ENCODE measurements at regions not wholly inside any gene's neighbourhood (a gene's known extent, or its start where the extent isn't known, plus 50 kb on each side); places are given as distances from the start of the nearest gene placed in this dataset.

DNA sequence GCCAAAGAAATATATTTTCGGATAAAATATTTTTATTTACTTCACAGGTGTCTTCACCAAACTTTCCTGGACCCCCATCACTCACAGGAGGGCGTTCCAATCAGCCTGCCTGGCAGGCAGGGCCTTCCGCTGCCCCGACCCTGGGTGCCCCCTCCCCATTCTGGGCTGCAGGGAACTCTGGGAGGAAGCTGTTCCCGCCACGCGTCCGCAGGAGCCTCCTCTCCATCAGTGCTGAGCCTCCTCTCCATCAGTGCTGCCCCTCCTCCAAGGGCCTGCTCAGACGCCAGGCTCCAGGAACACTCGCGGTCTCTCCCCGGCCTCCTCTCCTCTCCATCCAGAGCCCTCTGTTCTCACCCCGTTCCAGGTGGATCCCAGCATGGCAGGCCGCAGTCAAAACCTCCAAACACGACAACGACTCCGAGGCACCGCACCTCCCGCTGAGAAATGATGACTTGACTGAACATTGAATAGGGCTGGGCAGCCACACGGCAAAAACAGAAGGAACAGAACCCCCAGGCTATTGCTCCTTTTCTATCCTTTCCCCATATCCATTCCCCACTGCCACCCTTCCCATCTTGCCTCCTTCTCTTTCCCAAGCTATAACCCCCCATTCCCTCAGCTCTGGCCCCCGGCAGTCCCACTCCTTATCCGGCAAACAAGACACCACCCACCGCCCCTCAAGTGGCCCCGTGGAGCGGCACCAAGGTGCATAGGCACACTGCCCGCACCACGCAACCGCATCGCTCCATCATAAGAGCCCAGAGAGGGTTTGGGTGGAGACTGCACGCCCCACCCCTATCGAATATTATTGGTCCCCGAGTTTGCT, 268.6 kb upstream of the RAB6C start:
- H3K4me1 ChIP-seq (ENCODE audit: insufficient read depth, low read length): peaks cover 14% of the 10 kb centered on the region
- no peaks in the 10 kb centered on the region for H3K27me3 ChIP-seq (ENCODE audit: insufficient read depth, low read length)
- no peaks in the 10 kb centered on the region for H3K9me3 ChIP-seq (ENCODE audit: low read length)
- no peak overlapping the region for H2AFZ ChIP-seq (ENCODE audit: low read depth, low read length)
- no peaks in the 10 kb centered on the region for H3K36me3 ChIP-seq (ENCODE audit: insufficient read depth, low read length)
- no peak overlapping the region for H3K4me3 ChIP-seq (ENCODE audit: low read length)

DNA sequence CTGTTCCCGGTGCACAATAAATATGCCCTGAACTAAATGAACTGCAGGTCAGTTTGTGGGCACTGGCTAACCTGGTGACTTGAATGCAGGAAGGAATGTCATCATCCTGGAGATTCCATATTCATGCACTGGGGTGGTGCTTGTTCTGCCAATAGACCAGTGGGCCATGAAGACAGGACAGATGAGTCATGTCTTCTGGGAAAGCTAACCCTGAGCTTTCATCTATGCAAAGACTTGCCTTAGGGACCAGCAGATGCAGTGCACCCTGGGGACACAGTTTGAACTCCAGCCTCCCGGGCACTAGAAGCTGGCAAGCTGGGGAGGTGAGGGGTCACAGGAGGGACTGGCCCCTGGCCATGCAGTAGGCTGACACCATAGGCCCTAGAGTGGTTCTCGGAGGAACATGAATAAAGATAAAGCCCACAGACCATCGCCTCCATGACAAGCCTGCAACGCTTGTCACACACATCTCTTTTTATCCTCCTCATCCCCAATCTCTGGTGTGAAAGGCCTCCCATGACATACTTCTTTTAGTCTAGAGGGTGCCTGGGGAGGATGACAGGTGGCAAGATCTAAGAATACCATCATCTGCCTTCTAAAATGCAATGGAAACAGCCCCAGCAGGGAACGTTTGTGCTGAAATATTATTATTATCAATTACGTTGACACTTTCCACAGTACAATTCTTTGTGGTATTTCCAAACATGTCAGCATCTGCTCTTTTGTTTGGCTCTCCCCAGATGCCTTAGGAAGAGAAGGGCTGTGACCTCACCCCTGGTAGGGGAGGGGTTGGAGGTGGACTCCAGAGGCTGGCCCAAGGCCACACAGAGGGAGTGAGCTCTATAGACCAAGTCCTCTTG, 267.4 kb upstream of the RAB6C start:
- Histone ChIP-seq H3K36me3 (ENCODE audit: insufficient read depth, low read length) (no peaks in the 10 kb centered on the region), H3K4me3 (ENCODE audit: low read length) (no peak overlapping the region), H3K27me3 (ENCODE audit: insufficient read depth, low read length) (no peaks in the 10 kb centered on the region), H2AFZ (ENCODE audit: low read depth, low read length) (no peak overlapping the region), H3K9me3 (ENCODE audit: low read length) (no peaks in the 10 kb centered on the region), H3K4me1 (ENCODE audit: insufficient read depth, low read length) (peaks cover 14% of the 10 kb centered on the region)

DNA sequence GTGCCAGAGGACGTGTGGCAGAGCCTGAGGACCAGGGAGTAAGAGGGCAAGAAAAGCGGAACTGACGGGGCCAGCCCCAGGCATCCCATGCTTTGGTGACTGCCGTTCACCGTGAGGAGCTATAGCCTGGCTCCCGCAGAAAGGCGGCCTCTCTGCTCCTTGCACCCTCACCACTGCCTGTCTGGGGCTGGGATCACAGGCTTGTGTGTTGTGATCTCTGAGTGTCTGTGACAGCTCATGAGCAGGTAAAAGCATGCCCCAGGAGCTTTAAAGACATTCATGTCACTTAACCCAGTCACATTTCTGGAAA, 266.8 kb upstream of the RAB6C start:
- Histone ChIP-seq H3K36me3 (ENCODE audit: insufficient read depth, low read length) (no peaks in the 10 kb centered on the region), H2AFZ (ENCODE audit: low read depth, low read length) (no peak overlapping the region), H3K9me3 (ENCODE audit: low read length) (no peaks in the 10 kb centered on the region), H3K4me3 (ENCODE audit: low read length) (no peak overlapping the region), H3K4me1 (ENCODE audit: insufficient read depth, low read length) (peaks cover 14% of the 10 kb centered on the region), H3K27me3 (ENCODE audit: insufficient read depth, low read length) (no peaks in the 10 kb centered on the region)

GRCh38 chr2:129713337-129713736, 266.1 kb upstream of the RAB6C start:
- no peaks in the 10 kb centered on the region for H3K36me3 ChIP-seq (ENCODE audit: insufficient read depth, low read length)
- peaks cover 14% of the 10 kb centered on the region for H3K4me1 ChIP-seq (ENCODE audit: insufficient read depth, low read length)
- no peaks in the 10 kb centered on the region for H3K27me3 ChIP-seq (ENCODE audit: insufficient read depth, low read length)

DNA sequence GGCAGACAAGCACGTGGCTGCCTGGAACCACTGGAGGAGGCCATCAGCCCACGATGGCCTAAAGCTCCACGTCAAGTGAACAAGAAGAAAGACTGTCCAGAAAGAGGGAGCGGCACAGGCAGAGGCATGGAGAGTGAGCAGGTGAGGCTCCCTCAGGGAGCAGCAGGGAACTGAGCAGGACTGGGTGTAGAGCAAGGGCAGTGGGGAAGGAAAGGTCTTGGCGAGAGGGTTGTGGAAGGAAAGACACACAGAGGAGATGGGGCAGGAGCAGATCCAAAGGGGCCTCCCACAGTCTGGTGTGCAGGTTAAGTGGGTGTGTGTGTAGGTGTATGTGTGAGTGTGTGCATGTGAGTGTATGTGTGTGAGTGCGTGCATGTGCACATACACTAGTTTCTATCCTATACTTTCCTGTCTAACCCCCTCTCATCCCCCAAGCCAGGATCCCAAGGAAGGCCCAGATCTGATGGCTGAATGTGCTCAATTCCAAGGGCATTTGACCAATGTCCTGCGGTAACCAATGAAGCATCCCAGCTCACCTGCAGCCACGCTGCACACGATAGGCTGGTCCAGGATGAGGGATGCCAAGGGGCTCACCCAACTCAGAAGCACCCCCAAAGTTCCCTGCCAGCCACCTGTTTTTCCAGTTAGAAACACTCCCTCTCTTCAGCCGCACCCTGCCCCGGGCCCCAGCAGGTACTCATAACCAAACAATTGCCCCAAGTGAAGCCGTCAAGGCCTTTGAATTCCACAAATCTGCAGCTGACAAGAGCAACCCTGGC, 262.5 kb upstream of the RAB6C start:
- no peak overlapping the region for H3K4me3 ChIP-seq (ENCODE audit: low read length)

More at GRCh38 chr2:129713337-129713736, 266.1 kb upstream of the RAB6C start:
- Histone ChIP-seq H2AFZ (ENCODE audit: low read depth, low read length) (no peak overlapping the region), H3K9me3 (ENCODE audit: low read length) (no peaks in the 10 kb centered on the region), H3K4me3 (ENCODE audit: low read length) (no peak overlapping the region)

GRCh38 chr2:129717560-129718130, 261.8 kb upstream of the RAB6C start:
- no peak overlapping the region for H2AFZ ChIP-seq (ENCODE audit: low read depth, low read length)
- H3K27me3 ChIP-seq (ENCODE audit: insufficient read depth, low read length): no peaks in the 10 kb centered on the region
- H3K9me3 ChIP-seq (ENCODE audit: low read length): no peaks in the 10 kb centered on the region
- H3K4me3 ChIP-seq (ENCODE audit: low read length): no peak overlapping the region
- no peaks in the 10 kb centered on the region for H3K36me3 ChIP-seq (ENCODE audit: insufficient read depth, low read length)
- H3K4me1 ChIP-seq (ENCODE audit: insufficient read depth, low read length): peaks cover 4% of the 10 kb centered on the region

More for the DNA sequence above, 262.5 kb upstream of the RAB6C start:
- peaks cover 10% of the 10 kb centered on the region for H3K4me1 ChIP-seq (ENCODE audit: insufficient read depth, low read length)
- no peak overlapping the region for H2AFZ ChIP-seq (ENCODE audit: low read depth, low read length)
- H3K36me3 ChIP-seq (ENCODE audit: insufficient read depth, low read length): no peaks in the 10 kb centered on the region
- no peaks in the 10 kb centered on the region for H3K27me3 ChIP-seq (ENCODE audit: insufficient read depth, low read length)
- no peaks in the 10 kb centered on the region for H3K9me3 ChIP-seq (ENCODE audit: low read length)

GRCh38 chr2:129719335-129719734, 260.1 kb upstream of the RAB6C start:
- Histone ChIP-seq H3K9me3 (ENCODE audit: low read length) (no peaks in the 10 kb centered on the region), H3K4me1 (ENCODE audit: insufficient read depth, low read length) (no peaks in the 10 kb centered on the region), H3K36me3 (ENCODE audit: insufficient read depth, low read length) (no peaks in the 10 kb centered on the region)

GRCh38 chr2:129720360-129720759, 259.1 kb upstream of the RAB6C start:
- H3K27me3 ChIP-seq (ENCODE audit: insufficient read depth, low read length): no peaks in the 10 kb centered on the region
- H3K36me3 ChIP-seq (ENCODE audit: insufficient read depth, low read length): no peaks in the 10 kb centered on the region
- H3K4me3 ChIP-seq (ENCODE audit: low read length): no peak overlapping the region
- H3K9me3 ChIP-seq (ENCODE audit: low read length): no peaks in the 10 kb centered on the region
- H3K4me1 ChIP-seq (ENCODE audit: insufficient read depth, low read length): no peaks in the 10 kb centered on the region
- no peak overlapping the region for H2AFZ ChIP-seq (ENCODE audit: low read depth, low read length)

More at GRCh38 chr2:129719335-129719734, 260.1 kb upstream of the RAB6C start:
- H2AFZ ChIP-seq (ENCODE audit: low read depth, low read length): no peak overlapping the region
- H3K4me3 ChIP-seq (ENCODE audit: low read length): no peak overlapping the region
- H3K27me3 ChIP-seq (ENCODE audit: insufficient read depth, low read length): no peaks in the 10 kb centered on the region

DNA sequence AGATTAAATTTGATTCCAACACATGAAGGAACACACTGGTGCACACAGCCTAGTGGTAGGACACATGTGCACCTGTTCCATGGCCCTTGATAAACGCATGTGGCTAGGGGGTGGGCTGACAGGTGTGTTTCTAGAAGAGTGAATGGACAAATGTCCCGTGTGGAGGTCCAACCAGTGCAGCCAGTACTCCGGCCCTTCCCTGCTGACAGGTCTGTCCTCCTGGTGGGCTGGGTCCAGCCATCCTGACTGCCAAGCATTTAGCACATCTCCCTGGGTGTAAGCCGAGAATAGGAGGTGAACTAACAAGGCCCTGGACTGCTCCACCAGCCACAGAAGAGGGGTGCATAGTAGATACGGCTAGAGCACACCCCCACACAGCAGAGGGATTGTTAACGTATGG, 258.7 kb upstream of the RAB6C start:
- no peaks in the 10 kb centered on the region for H3K9me3 ChIP-seq (ENCODE audit: low read length)
- H3K4me1 ChIP-seq (ENCODE audit: insufficient read depth, low read length): no peaks in the 10 kb centered on the region
- no peaks in the 10 kb centered on the region for H3K27me3 ChIP-seq (ENCODE audit: insufficient read depth, low read length)
- no peak overlapping the region for H3K4me3 ChIP-seq (ENCODE audit: low read length)
- H3K36me3 ChIP-seq (ENCODE audit: insufficient read depth, low read length): no peaks in the 10 kb centered on the region
- no peak overlapping the region for H2AFZ ChIP-seq (ENCODE audit: low read depth, low read length)

- H2AFZ ChIP-seq (ENCODE audit: low read depth, low read length): no peak overlapping the region
- no peaks in the 10 kb centered on the region for H3K9me3 ChIP-seq (ENCODE audit: low read length)
- no peaks in the 10 kb centered on the region for H3K4me1 ChIP-seq (ENCODE audit: insufficient read depth, low read length)
Observed at GRCh38 chr2:129721236-129721635, 258.2 kb upstream of the RAB6C start.

GRCh38 chr2:129721846-129722245, 257.6 kb upstream of the RAB6C start:
- Histone ChIP-seq H3K4me3 (ENCODE audit: low read length) (no peak overlapping the region), H3K36me3 (ENCODE audit: insufficient read depth, low read length) (no peaks in the 10 kb centered on the region), H3K27me3 (ENCODE audit: insufficient read depth, low read length) (no peaks in the 10 kb centered on the region), H3K4me1 (ENCODE audit: insufficient read depth, low read length) (no peaks in the 10 kb centered on the region), H3K9me3 (ENCODE audit: low read length) (no peaks in the 10 kb centered on the region), H2AFZ (ENCODE audit: low read depth, low read length) (no peak overlapping the region)

More at GRCh38 chr2:129721236-129721635, 258.2 kb upstream of the RAB6C start:
- H3K36me3 ChIP-seq (ENCODE audit: insufficient read depth, low read length): no peaks in the 10 kb centered on the region
- H3K27me3 ChIP-seq (ENCODE audit: insufficient read depth, low read length): no peaks in the 10 kb centered on the region
- H3K4me3 ChIP-seq (ENCODE audit: low read length): no peak overlapping the region

- no peak overlapping the region for H2AFZ ChIP-seq (ENCODE audit: low read depth, low read length)
- no peaks in the 10 kb centered on the region for H3K4me1 ChIP-seq (ENCODE audit: insufficient read depth, low read length)
- peaks cover 2% of the 10 kb centered on the region for H3K9me3 ChIP-seq (ENCODE audit: low read length)
- no peak overlapping the region for H3K4me3 ChIP-seq (ENCODE audit: low read length)
- H3K36me3 ChIP-seq (ENCODE audit: insufficient read depth, low read length): no peaks in the 10 kb centered on the region
- H3K27me3 ChIP-seq (ENCODE audit: insufficient read depth, low read length): no peaks in the 10 kb centered on the region
Observed at GRCh38 chr2:129722306-129723019, 257.0 kb upstream of the RAB6C start.
